ENCODE measurements at regions not wholly inside any gene's neighbourhood (a gene's known extent, or its start where the extent isn't known, plus 50 kb on each side); places are given as distances from the start of the nearest gene placed in this dataset.

GRCh38 chr2:60603533-60604190 is 50.2 kb upstream of the BCL11A start:
- H3K4me3 ChIP-seq (ENCODE audit: low read depth, low read length), result no peak overlapping the region
- no peak for TF ChIP-seq CTCF (IDR thresholded peaks at IDR 0.05; ENCODE audit: control insufficient read depth, extremely low read depth, insufficient read depth)
- DNase-seq (ENCODE audit: low read depth), result no peak

- no peak for TF ChIP-seq CTCF (IDR thresholded peaks at IDR 0.05; ENCODE audit: control insufficient read depth, extremely low read depth, insufficient read depth)
- no peak for DNase-seq (ENCODE audit: low read depth)
- no peak overlapping the region for H3K4me3 ChIP-seq (ENCODE audit: low read depth, low read length)
Measured at GRCh38 chr2:60604486-60605064, 51.1 kb upstream of the BCL11A start.

- DNase-seq (ENCODE audit: low read depth), result no peak
- TF ChIP-seq CTCF (IDR thresholded peaks at IDR 0.05; ENCODE audit: control insufficient read depth, extremely low read depth, insufficient read depth), result no peak
- H3K4me3 ChIP-seq (ENCODE audit: low read depth, low read length), result no peak overlapping the region
Measured at GRCh38 chr2:60605866-60606265, 52.4 kb upstream of the BCL11A start.

GRCh38 chr2:60608679-60609078 is 55.2 kb upstream of the BCL11A start:
- TF ChIP-seq CTCF (IDR thresholded peaks at IDR 0.05; ENCODE audit: control insufficient read depth, extremely low read depth, insufficient read depth), result no peak
- DNase-seq (ENCODE audit: low read depth), result no peak
- H3K4me3 ChIP-seq (ENCODE audit: low read depth, low read length), result no peak overlapping the region

GRCh38 chr2:60612033-60612432 is 58.6 kb upstream of the BCL11A start:
- no peak for TF ChIP-seq CTCF (IDR thresholded peaks at IDR 0.05; ENCODE audit: control insufficient read depth, extremely low read depth, insufficient read depth)
- DNase-seq (ENCODE audit: low read depth), result no peak
- H3K4me3 ChIP-seq (ENCODE audit: low read depth, low read length), result no peak overlapping the region

- no peak for DNase-seq (ENCODE audit: low read depth)
- no peak overlapping the region for H3K4me3 ChIP-seq (ENCODE audit: low read depth, low read length)
- TF ChIP-seq CTCF (IDR thresholded peaks at IDR 0.05; ENCODE audit: control insufficient read depth, extremely low read depth, insufficient read depth), result no peak
Measured at GRCh38 chr2:60614319-60614718, 60.9 kb upstream of the BCL11A start.
